Thymus (tissue), 11 donors: ENCODE measurements at regions not wholly inside any gene's neighbourhood (a gene's known extent, or its start where the extent isn't known, plus 50 kb on each side); places are given as distances from the start of the nearest gene placed in this dataset.

Experiments
- DNase-seq, 9 donors: peaks; one replicate each; pipeline ENCODE4 v3.0.0-alpha.2; 2013; ENCODE audit warnings: low spot score in 9 of 9, low read depth in 6 of 9, missing footprints in 1 of 9
- H3K27ac ChIP-seq, 2 donors: one replicate each; pipeline ENCODE4 v1.5.1; 2013; ENCODE audit warnings: control low read depth in 1 of 2, low read depth in 1 of 2, low read length in 1 of 2, mild to moderate bottlenecking in 1 of 2, moderate library complexity in 1 of 2
- H3K27me3 ChIP-seq, 2 donors: one replicate each; pipeline ENCODE4 v1.5.1; 2013; ENCODE audit warnings: low read length in 1 of 2; ENCODE audit not compliant: control insufficient read depth in 2 of 2, insufficient read depth in 1 of 2
- H3K36me3 ChIP-seq, 2 donors: one replicate each; pipeline ENCODE4 v1.5.1; 2013; ENCODE audit warnings: low read length in 1 of 2, mild to moderate bottlenecking in 1 of 2, moderate library complexity in 1 of 2; ENCODE audit not compliant: control insufficient read depth in 2 of 2, insufficient read depth in 2 of 2
- H3K4me1 ChIP-seq, 2 donors: one replicate each; pipeline ENCODE4 v1.5.1; 2013; ENCODE audit warnings: low read length in 2 of 2; ENCODE audit not compliant: control insufficient read depth in 2 of 2, insufficient read depth in 2 of 2
- H3K4me3 ChIP-seq, 2 donors: one replicate each; pipeline ENCODE4 v1.5.1; 2013; ENCODE audit warnings: low read length in 2 of 2, control low read depth in 1 of 2, mild to moderate bottlenecking in 1 of 2
- H3K9me3 ChIP-seq, 2 donors: one replicate each; pipeline ENCODE4 v1.5.1; 2013; ENCODE audit warnings: low read length in 1 of 2, mild to moderate bottlenecking in 1 of 2; ENCODE audit not compliant: control insufficient read depth in 2 of 2, insufficient read depth in 1 of 2
- WGBS: extraction: QIAGEN DNeasy Blood & Tissue Kit; methylation state at CpG from one replicate; pipeline ENCODE4 v1.1.7; 2013; 5-methylcytosine and 5-hydroxymethylcytosine counted together
- donor health status: healthy.

- H3K27me3 ChIP-seq: no peaks in the 10 kb centered on the region
- H3K9me3 ChIP-seq: no peaks in the 10 kb centered on the region
- no peak for DNase-seq
- H3K4me1 ChIP-seq: no peaks in the 10 kb centered on the region
- 92% methylated on average over 3 of the region's 3 CpGs for WGBS
- H3K27ac ChIP-seq: no peak overlapping the region
- no peaks in the 10 kb centered on the region for H3K36me3 ChIP-seq
- no peak overlapping the region for H3K4me3 ChIP-seq
Observed at GRCh38 chr10:57300718-57301117, 939.7 kb upstream of the ZWINT start.

GRCh38 chr10:57294698-57295097, 933.6 kb upstream of the ZWINT start:
- H3K4me3 ChIP-seq: no peak overlapping the region
- H3K36me3 ChIP-seq: no peaks in the 10 kb centered on the region
- no peaks in the 10 kb centered on the region for H3K27me3 ChIP-seq
- WGBS: 76% methylated on average over 1 of the region's 1 CpG
- no peak overlapping the region for H3K27ac ChIP-seq
- H3K9me3 ChIP-seq: no peaks in the 10 kb centered on the region
- no peaks in the 10 kb centered on the region for H3K4me1 ChIP-seq
- no peak for DNase-seq

- H3K36me3 ChIP-seq: no peaks in the 10 kb centered on the region
- no peaks in the 10 kb centered on the region for H3K9me3 ChIP-seq
- no peaks in the 10 kb centered on the region for H3K27me3 ChIP-seq
- no peak overlapping the region for H3K27ac ChIP-seq
- DNase-seq: no peak
- H3K4me3 ChIP-seq: no peak overlapping the region
- H3K4me1 ChIP-seq: no peaks in the 10 kb centered on the region
Observed at GRCh38 chr10:57288754-57289153, 927.7 kb upstream of the ZWINT start.

GRCh38 chr10:57262892-57263291, 901.8 kb upstream of the ZWINT start:
- no peak for DNase-seq
- peaks cover 0 to 3% of the 10 kb centered on the region in 2 donors for H3K9me3 ChIP-seq
- H3K4me1 ChIP-seq: no peaks in the 10 kb centered on the region
- no peaks in the 10 kb centered on the region for H3K27me3 ChIP-seq
- no peaks in the 10 kb centered on the region for H3K36me3 ChIP-seq
- no peak overlapping the region for H3K27ac ChIP-seq
- 67% methylated on average over 3 of the region's 3 CpGs for WGBS
- H3K4me3 ChIP-seq: no peak overlapping the region

GRCh38 chr10:57260175-57260574, 899.1 kb upstream of the ZWINT start:
- 91% methylated on average over 2 of the region's 2 CpGs for WGBS
- no peaks in the 10 kb centered on the region for H3K36me3 ChIP-seq
- H3K4me3 ChIP-seq: no peak overlapping the region
- H3K27me3 ChIP-seq: no peaks in the 10 kb centered on the region
- no peak for DNase-seq
- no peak overlapping the region for H3K27ac ChIP-seq
- H3K9me3 ChIP-seq: peaks cover 0 to 3% of the 10 kb centered on the region in 2 donors
- no peaks in the 10 kb centered on the region for H3K4me1 ChIP-seq

- 92% methylated on average over 32 of the region's 32 CpGs for WGBS
- no peak overlapping the region for H3K4me3 ChIP-seq
- DNase-seq: no peak
- no peaks in the 10 kb centered on the region for H3K36me3 ChIP-seq
- H3K27me3 ChIP-seq: no peaks in the 10 kb centered on the region
- H3K4me1 ChIP-seq: no peaks in the 10 kb centered on the region
- H3K27ac ChIP-seq: no peak overlapping the region
- peaks cover 0 to 7% of the 10 kb centered on the region in 2 donors for H3K9me3 ChIP-seq
Observed at GRCh38 chr10:57249615-57250281, 888.7 kb upstream of the ZWINT start.

GRCh38 chr10:57247271-57247670, 886.2 kb upstream of the ZWINT start:
- H3K4me1 ChIP-seq: no peaks in the 10 kb centered on the region
- 61% methylated on average over 4 of the region's 4 CpGs for WGBS
- H3K27me3 ChIP-seq: no peaks in the 10 kb centered on the region
- no peak for DNase-seq
- H3K4me3 ChIP-seq: no peak overlapping the region
- no peaks in the 10 kb centered on the region for H3K36me3 ChIP-seq
- peaks cover 0 to 7% of the 10 kb centered on the region in 2 donors for H3K9me3 ChIP-seq
- H3K27ac ChIP-seq: no peak overlapping the region

- H3K9me3 ChIP-seq: no peaks in the 10 kb centered on the region
- H3K36me3 ChIP-seq: no peaks in the 10 kb centered on the region
- WGBS: 92% methylated on average over 3 of the region's 3 CpGs
- DNase-seq: no peak
- no peaks in the 10 kb centered on the region for H3K4me1 ChIP-seq
- no peak overlapping the region for H3K27ac ChIP-seq
- no peak overlapping the region for H3K4me3 ChIP-seq
- no peaks in the 10 kb centered on the region for H3K27me3 ChIP-seq
Observed at GRCh38 chr10:57225920-57226319, 864.9 kb upstream of the ZWINT start.

GRCh38 chr10:57224811-57225210, 863.8 kb upstream of the ZWINT start:
- H3K9me3 ChIP-seq: no peaks in the 10 kb centered on the region
- H3K4me1 ChIP-seq: no peaks in the 10 kb centered on the region
- WGBS: 51% methylated on average over 2 of the region's 2 CpGs
- no peak overlapping the region for H3K4me3 ChIP-seq
- DNase-seq: no peak
- H3K36me3 ChIP-seq: no peaks in the 10 kb centered on the region
- H3K27ac ChIP-seq: no peak overlapping the region
- H3K27me3 ChIP-seq: no peaks in the 10 kb centered on the region

GRCh38 chr10:57222603-57223002, 861.5 kb upstream of the ZWINT start:
- H3K4me1 ChIP-seq: no peaks in the 10 kb centered on the region
- no peaks in the 10 kb centered on the region for H3K9me3 ChIP-seq
- DNase-seq: no peak
- 38% methylated on average over 2 of the region's 2 CpGs for WGBS
- H3K27ac ChIP-seq: no peak overlapping the region
- H3K36me3 ChIP-seq: no peaks in the 10 kb centered on the region
- H3K27me3 ChIP-seq: no peaks in the 10 kb centered on the region
- H3K4me3 ChIP-seq: no peak overlapping the region
